MV-4-11 (cell line): ENCODE measurements at regions not wholly inside any gene's neighbourhood (a gene's known extent, or its start where the extent isn't known, plus 50 kb on each side); places are given as distances from the start of the nearest gene placed in this dataset.

Experiments used
- DNase-seq: peaks from one replicate; lab custom pipeline; 2025; lab: John Stamatoyannopoulos, UW

DNA sequence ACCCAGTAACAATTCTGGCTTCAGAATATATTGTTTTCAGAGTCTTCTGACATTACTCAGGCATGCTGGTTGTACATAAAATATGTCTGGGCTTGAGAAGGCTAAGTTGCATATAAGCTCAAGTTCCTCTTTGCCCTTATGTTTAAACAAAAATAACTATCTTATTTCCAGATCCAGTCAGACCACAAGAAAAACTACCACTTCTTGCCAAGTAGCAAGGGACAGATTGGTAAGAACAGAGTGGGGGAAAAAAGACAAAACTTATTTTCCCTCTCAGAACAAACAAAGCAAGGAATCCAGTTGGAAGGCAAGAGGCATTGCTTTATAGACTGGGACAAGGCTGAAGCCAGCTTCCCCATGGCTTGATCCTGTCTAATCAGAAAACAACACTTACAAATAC, 1036.7 kb upstream of the CELF4 start:
- DNase-seq = no peak

DNA sequence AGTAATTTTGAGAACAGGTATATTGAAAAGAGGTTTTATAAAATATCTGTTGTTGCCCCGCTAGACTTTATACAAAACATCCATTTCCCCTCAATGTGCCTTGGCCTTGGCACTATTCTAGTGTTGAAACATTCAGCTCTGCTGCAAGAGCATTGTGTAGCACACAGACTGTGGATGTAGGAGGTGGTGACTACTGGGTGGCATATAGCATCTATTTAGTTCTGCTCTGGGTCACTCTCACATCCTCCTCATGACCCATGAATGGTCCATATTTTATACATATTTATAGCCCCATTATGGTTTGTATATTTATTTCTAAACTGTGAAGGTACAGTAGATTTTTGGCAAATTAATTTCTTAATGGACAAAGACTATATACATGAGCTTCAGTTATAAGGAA, 1022.0 kb upstream of the CELF4 start:
- DNase-seq = no peak

DNA sequence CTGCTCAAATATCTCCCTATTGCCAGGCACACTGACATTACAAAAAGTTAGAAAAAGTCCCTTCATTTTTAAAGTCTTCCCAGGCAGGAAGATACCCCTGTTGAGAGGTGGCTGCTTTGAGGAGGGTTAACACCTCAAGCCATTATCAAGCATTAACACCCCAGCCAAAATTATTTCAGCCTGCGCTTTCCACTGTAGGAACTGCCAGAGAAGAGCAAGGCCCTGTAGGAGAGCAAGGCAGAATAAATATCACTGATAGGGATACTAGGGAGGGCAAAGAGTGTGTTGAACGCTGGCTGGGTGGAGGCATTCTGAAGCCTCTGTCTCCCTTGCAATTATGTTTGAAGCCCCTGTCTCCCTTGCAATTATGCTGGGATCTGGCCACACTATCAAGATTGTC, 1020.7 kb upstream of the CELF4 start:
- no peak for DNase-seq

DNA sequence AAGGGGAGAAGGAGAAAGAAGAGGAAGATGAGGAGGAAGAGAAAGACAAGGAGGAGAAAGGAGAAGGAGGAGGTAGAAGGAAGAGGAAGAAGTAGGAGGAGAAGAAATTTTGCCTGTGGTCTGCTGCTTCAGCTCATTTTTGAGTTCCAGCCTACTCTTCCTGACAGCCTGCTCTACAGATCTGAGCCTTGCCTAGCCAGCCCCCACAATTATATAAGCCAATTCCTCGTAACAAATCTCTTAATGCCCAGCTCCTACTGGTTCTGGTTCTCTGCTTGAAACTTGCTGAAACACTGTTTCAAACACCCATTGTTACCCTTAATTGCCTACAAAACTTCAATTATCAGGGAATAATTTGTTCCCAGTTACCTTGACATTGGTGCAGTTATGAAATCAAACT, 1014.2 kb upstream of the CELF4 start:
- no peak for DNase-seq

DNA sequence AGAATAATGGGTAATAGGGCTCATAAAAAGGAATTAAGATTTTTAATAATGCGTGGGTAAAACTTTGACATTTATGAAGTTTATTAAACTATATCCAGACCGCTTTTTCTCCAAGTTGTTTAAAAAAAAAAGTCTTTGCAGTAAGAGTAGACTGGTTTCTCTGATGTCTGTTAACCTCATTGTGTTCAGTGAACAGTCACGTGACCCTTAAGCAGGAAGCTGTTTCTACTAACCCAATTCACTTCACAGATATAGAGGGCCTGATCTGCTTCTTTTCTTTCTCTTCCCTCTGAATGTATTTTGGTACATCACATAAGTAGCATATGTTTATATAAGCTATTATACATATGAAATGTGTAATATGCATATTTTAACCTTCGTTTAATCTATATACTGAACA, 1011.3 kb upstream of the CELF4 start:
- no peak for DNase-seq

DNA sequence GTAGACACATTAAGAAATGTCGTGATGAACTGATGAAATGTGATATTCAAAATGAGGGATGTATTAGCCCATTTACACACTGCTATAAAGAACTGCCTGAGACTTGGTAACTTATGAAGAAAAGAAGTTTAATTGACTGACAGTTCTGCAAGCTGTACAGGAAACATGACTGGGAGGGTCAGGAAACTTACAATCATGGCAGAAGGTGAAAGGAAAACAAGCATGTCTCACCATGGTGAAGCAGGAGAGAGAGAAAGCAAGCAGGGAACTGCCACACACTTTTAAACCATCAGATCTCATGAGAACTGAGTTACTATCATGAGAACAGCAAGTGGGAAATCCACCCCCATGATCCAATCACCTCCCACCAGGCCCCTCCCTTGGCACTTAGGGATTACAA, 1010.8 kb upstream of the CELF4 start:
- DNase-seq = no peak

DNA sequence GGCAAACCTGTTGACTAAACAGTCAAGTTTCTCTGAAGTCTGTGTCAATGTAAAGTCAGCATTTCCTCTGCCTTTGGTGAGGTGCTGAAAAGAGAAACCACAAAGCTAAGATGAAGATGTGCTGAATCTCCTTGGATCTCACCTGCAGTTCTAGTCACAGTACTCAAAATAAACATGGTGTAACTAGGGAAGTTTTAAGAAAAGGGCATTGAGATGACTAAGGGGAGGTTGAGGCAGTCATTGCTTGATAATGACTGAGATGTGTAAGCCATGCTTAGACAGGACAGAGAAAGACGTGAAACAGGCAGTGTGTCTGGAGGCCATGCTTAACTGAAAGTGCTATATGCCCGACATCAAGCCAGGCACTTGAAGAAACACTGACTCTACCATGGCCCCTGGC, 1010.0 kb upstream of the CELF4 start:
- no peak for DNase-seq

DNA sequence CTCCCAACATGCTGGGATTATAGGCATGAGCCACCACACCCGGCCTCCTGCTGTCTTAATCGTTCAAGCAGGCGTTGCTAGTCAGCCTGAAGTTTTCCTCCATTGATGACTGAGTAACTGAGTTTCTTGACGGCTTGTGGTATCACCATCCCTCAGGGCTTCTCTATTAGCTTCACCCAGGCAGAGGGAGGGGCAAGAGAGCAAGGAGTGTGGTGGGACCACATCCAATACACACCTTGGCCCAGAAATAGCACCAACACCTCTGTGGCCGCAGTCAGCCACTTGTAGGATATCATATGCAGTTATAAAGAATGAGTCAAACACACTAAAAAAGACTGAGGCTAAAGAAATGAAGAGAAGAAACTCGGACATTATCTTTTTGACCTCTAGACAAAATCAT, 1009.4 kb upstream of the CELF4 start:
- no peak for DNase-seq

DNA sequence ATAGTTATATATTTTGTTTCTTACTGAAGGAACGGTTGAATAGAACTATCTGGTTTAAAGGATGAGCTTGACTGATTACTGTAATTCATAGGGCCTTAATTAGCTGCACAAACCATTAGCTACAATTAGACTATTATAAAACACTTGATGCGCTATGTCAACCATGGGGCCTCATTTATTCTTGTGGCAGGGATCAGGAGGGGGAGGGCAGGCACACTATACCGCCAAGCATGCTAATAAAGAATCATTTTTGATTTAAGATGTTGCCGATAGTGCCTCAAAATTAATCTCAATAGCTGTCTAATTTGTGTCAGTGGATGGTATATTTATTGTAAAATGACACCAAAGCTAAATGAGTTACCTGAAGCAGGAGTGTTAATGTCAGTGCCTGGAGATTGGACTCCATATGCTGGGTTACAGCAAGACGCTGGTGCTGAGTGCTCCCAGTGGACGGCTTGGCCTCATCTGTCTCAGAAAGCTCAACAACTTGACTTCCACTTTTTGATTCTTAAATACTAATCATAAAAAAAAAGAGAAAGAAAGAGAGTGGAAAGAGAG, 1007.0 kb upstream of the CELF4 start:
- no peak for DNase-seq

DNA sequence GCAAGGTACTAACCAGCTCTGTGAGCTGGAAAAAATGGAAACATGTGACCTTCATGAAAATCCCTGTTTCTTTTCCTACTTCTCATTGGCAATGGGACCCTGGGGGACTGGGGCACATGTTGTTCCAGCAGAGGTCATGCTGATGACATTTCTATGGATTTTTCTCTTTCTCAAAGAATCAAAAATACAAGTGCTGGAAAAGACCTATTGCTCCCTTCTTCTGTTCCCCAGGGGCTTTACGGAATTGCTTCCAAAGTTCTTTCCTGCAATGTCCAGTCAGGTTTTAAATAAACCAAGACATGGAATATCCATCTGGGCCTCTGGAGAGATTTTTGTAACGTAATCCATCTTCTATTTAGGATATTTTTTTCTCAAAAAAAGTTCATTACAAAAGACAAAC, 1006.1 kb upstream of the CELF4 start:
- no peak for DNase-seq

DNA sequence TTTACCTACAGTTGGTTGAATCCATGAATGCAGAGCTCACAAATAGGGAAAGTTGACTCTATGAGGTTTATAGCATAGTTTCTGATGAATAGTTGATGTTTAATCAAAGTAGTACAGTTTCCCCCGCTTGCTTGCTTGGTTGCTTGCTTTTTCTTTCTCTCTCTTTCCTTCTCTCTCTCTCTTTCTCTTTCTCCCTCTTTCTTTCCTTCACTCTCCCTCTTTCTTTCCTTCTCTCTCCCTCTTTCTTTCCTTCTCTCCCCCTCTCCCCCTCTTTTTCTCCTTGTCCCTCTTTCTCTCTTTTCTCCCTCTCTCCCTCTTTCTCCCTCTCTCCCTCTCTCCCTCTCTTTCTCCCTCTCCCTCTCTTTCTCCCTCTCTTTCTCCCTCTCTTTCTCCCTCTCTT, 999.9 kb upstream of the CELF4 start:
- DNase-seq = no peak

DNA sequence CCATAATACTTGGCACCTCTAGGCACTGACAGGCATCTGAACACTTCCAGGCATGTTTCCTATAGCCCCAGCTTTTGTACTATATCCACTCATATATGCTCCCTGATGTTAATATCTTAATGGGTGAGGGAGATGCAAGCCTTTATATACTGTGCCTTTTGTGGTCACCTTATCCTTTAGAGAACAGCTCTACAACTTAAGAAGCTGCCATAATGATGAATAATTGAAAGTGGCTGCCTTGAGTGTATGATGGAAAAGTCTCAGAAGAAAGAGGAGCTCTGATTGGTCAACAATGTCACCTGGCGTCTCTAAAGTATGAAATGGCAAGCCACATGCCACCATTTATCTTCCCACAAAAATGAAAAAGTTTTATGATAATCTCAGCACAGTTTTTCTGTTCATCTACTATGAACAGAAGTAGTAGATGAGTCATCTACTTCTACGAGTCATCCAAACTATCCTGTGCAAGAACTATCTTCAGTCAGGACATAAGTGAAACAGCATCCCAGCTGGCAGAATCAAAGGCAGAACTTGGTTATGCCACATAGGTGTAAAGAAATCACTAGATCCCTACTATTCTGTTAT, 997.9 kb upstream of the CELF4 start:
- DNase-seq = no peak

DNA sequence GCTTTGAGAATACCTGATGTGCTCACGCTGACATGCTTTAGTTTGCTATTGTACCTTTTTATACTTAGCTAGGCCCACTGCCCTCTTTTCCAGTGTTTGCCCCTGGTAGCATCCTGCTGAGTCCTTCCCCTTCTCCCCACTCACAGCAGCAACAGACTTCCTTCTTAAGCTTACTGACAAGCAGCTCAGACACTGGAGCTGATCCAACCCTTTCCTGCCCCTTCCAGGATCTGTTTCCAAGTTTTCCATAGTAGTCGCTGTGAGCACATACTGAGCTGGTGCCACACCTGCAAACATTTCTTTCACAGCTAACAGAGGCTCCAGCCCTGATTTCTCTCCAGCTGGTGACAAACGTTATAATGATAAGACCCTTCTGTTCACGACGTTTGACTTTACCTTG, 991.4 kb upstream of the CELF4 start:
- DNase-seq = no peak

DNA sequence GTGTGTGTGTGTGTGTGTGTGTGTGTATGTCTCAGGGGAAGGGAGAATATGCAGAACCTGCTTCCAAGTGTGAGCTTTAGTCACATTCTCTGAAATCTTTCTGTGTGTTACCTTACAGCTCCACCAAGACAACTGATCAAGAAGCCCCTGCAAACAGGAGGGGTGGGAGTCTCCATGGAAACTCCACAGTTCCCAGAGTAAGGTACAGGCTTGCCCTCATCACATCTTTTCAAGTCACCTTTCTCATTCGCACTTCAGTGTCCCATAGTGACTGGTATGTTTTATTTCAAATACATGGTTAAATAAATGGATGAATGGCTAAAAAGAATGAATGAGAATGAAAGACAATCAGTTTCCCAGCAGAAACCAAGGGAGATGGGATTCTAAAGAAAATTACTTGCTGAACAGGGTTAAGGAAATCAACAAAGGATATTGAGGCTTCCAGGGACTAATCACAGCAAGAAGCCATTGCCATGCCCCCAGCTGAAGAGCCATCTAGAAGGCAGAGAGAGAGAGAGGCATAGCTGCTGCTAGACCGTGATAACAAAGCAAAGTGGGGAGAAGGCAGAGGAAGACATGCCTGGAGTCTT, 987.2 kb upstream of the CELF4 start:
- DNase-seq = no peak

DNA sequence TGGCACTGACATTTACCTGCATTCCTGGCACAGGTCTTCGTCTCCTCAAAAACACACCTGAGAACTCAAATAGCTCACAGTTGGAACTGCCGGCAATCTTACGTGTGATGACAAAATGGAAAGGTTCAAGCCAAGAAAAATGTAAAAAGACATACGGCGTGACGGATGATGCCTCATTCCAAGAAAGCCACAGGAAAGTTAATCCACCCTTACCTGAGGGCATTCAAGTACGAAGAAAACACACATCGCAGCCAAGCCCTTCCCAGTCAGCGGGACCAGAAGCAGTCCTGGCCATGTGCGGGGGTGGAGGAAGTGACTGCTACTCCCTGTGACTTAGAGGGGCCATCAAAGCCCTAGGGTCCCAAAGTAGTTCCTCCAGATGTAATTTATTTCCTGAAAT, 986.3 kb upstream of the CELF4 start:
- no peak for DNase-seq

DNA sequence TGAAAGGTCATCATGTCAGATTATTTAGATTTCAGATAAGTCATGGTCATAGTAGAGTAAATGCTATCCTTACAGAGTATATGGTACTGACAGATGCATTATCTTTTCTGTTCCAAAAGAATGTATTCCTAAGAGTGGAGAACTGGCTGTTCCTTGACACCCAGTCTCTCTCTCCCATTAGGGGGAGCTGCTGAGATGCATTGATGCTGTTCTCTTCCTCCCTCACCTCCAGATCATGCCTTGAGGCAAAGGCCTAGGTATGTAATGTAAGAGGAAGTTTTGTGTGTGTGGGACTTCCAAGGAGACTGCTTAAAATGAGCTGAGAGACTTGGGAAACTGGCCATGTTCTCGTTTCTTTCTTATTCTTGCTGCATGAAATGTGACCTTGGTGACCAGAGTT, 979.5 kb upstream of the CELF4 start:
- DNase-seq = no peak

DNA sequence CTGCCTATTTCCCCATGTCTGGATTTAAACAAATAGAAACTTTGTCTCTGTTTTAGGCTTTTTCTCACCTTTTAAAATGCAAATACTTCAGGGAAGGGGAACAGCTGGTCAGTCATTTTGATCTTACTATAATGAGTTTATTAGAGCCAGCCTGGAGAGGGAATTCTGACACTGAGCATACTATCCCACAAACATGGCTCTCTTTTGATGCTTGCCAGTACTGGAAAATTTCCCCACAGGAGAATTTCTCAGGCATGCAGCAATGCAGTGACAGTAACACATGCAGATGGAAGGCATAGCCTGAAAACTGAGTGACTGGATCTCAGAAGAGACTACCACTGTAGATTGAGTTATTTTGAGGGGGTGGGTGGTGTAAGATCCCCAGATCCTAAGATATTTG, 974.3 kb upstream of the CELF4 start:
- DNase-seq = no peak

DNA sequence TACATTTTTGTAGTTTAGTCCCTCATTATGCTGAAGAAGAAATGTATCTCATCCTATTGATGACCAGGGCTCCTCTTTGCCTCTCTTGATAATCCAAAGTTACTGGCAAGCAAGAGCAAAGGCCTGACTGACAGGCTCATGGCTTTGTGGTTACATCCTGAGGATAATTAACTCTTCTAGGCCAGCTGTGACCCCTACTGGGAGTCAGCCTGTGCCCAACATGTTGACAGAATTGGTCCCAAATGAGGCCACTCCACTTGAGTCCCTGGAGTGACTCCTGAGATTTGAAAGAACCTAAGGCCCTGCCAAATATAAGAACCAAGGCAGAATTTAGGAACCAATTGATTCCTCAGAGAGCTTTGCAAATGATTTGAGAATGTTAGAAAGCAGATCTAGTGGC, 973.8 kb upstream of the CELF4 start:
- DNase-seq = no peak

DNA sequence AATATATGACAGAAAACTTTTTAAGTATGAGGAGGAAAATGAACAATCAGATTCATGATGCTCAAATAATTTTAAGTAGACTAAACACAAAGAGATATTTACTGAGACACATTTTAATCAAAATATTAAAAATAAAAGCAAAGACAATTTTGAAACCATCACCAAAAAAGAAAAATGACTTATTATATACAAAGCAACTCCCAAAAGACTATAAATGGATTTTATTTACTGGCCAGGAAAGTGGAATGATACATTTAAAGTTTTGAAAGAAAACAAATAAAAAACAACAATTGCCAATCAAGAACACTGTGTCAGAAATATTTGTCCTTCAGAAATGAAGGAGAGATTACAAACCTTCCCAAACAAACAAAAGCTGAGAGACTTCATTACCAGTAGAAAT, 968.5 kb upstream of the CELF4 start:
- no peak for DNase-seq

DNA sequence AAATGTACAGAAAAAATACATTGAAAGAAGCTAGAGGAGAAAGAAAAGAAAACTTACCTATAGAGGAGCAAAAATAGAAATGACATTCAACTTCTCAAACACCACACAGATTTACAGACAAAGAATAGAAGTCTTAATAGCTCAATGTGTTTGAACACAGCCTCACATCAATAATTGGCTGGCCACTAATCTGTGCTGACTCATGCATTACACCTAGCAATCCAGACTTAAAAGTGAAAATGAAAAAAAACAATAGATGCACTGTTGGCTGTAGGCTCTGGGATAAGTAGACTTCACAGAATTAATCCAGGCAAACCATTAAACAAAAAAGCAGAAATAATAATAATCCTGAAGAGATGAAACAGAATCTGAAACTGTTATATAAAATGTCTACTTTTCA, 961.3 kb upstream of the CELF4 start:
- DNase-seq = no peak

DNA sequence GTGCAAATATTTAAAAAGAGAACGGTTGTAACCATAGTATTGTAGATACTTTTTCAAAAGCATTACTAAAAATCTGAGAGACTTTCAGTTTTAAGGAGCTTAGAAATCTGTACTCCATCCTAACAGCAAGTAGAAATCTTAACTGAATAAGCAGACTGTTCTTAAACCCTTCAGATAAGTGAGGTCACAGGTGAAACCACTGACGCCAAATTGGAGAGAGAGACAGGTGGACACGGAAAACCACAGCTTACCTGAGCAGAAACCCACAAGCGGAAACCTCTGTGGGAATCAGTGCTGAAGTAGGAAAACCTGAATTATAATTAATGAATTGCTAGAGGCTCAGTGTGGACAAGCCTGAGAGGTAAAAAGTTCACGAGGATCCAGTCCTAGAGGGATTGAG, 959.4 kb upstream of the CELF4 start:
- no peak for DNase-seq

DNA sequence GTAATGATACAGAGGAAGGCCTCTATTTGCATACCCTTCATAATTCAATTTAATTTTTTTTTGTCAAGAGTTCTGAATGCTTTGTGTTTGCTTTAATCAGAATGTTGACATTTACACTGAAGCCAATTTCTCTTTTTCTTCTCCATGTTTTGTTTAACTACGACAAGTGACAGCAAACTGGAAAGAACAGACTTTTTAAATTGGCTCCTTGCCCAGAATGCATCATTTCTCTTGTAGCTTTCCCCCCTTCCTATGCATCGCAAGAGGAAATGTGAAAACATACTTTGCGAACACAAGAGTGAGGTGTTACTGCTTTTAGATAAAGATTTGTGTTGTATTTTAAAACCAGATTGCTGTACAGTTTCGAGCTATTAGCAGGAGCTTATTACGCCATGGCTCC, 955.2 kb upstream of the CELF4 start:
- no peak for DNase-seq

DNA sequence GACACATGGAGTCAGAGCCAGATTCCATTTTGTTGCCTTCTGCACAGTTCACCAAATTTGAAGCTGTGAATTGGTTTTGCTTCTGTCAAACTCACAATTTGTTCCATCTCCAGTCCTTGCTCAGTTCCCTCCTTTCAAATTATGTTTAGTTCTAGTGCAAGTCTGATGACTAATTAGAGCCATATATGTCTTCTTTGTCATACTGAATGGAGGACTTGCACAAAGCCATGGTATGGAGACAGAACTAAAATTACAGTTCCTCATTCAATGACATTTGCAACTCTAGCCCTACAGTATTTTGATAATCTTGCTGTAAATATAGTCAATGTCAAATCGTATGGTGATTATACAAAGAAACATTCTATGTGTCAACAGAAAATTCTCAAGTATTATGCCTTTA, 936.9 kb upstream of the CELF4 start:
- DNase-seq = no peak

DNA sequence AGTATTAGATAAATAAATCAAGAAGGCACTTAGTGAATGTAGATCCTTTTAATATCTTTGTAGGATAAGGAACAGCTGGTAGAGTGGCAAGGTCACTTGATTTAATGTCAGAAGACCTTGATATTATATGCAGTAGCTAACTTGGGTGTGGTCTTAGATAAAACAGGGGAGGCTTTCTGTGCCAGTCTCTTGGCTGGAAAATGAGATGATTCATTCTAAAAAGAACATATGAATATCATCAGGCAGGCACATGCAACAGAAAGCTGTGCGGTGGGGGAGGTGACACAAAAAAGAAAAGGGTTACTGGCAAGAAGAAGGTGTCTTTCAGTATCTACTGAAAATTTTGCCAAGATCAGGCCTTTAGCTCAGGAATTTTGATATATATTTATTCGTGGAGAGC, 931.7 kb upstream of the CELF4 start:
- no peak for DNase-seq
